SK-N-SH treated with all-trans-retinoic acid at 6 μM for 48 hours (cell line): ENCODE measurements at regions not wholly inside any gene's neighbourhood (a gene's known extent, or its start where the extent isn't known, plus 50 kb on each side); places are given as distances from the start of the nearest gene placed in this dataset.

Experiments used
- ATAC-seq: fragments of 200-7000 bp; cut with Tn5 transposase; 3 replicates; pipeline ENCODE4 v1.9.1; 2020; ENCODE audit warnings: mild to moderate bottlenecking, moderate library complexity
- ARNTL ChIP-seq: fragments of 450-650 bp; formaldehyde crosslinking; IDR thresholded peaks from 2 replicates; pipeline ENCODE4 v1.5.0; 2020; ENCODE audit warnings: low read depth, mild to moderate bottlenecking, moderate library complexity, borderline replicate concordance
- BACH2 ChIP-seq: fragments of 250-450 bp; sonication (Bioruptor Pico); IDR thresholded peaks from 2 replicates; pipeline ENCODE4 v1.9.0; 2021; ENCODE audit warnings: mild to moderate bottlenecking, borderline replicate concordance
- CREB5 ChIP-seq: fragments of 250-450 bp; sonication (Bioruptor Pico); IDR thresholded peaks from 2 replicates; pipeline ENCODE4 v1.5.1; 2020; ENCODE audit warnings: low read depth, mild to moderate bottlenecking, moderate library complexity
- CSDC2 ChIP-seq: fragments of 250-450 bp; sonication (Bioruptor Pico); IDR thresholded peaks from 2 replicates; pipeline ENCODE4 v1.5.0; 2020; ENCODE audit warnings: mild to moderate bottlenecking, moderate library complexity
- CSRNP3 ChIP-seq: fragments of 250-450 bp; sonication (Bioruptor Pico); IDR thresholded peaks from 2 replicates; pipeline ENCODE4 v1.5.1; 2021; ENCODE audit warnings: mild to moderate bottlenecking, moderate library complexity
- ESRRG ChIP-seq: fragments of 250-450 bp; sonication (Bioruptor Pico); IDR thresholded peaks from 2 replicates; pipeline ENCODE4 v1.6.1; 2021; ENCODE audit warnings: mild to moderate bottlenecking
- GLIS3 ChIP-seq: fragments of 250-450 bp; sonication (Bioruptor Pico); IDR thresholded peaks from 2 replicates; pipeline ENCODE4 v1.5.0; 2020; ENCODE audit warnings: mild to moderate bottlenecking, moderate library complexity
- ISL1 ChIP-seq: fragments of 250-450 bp; sonication (Bioruptor Pico); IDR thresholded peaks from 2 replicates; pipeline ENCODE4 v2.1.2; 2022; ENCODE audit warnings: mild to moderate bottlenecking, moderate library complexity
- OSR1 ChIP-seq: fragments of 250-450 bp; sonication (Bioruptor Pico); IDR thresholded peaks from 2 replicates; pipeline ENCODE4 v1.8.0; 2022; ENCODE audit warnings: moderate library complexity, mild to moderate bottlenecking, inconsistent platforms
- PATZ1 ChIP-seq: fragments of 250-450 bp; sonication (Bioruptor Pico); IDR thresholded peaks from 2 replicates; pipeline ENCODE4 v1.8.0; 2020; ENCODE audit warnings: mild to moderate bottlenecking, moderate library complexity, borderline replicate concordance
- POU6F1 ChIP-seq: fragments of 250-450 bp; sonication (Bioruptor Pico); IDR thresholded peaks from 2 replicates; pipeline ENCODE4 v1.8.0; 2021; ENCODE audit warnings: low read depth, mild to moderate bottlenecking, moderate library complexity, borderline replicate concordance
- PPARA ChIP-seq: fragments of 250-450 bp; sonication (Bioruptor Pico); IDR thresholded peaks from 2 replicates; pipeline ENCODE4 v1.5.0; 2020; ENCODE audit warnings: mild to moderate bottlenecking, borderline replicate concordance
- SNAI2 ChIP-seq: fragments of 250-450 bp; sonication (Bioruptor Pico); IDR thresholded peaks from 2 replicates; pipeline ENCODE4 v1.5.0; 2020; ENCODE audit warnings: mild to moderate bottlenecking, moderate library complexity
- TCF4 ChIP-seq: fragments of 250-450 bp; sonication (Bioruptor Pico); IDR thresholded peaks from 2 replicates; pipeline ENCODE4 v1.8.0; 2021; ENCODE audit warnings: mild to moderate bottlenecking, moderate library complexity, borderline replicate concordance
- TOX ChIP-seq: fragments of 250-450 bp; sonication (Bioruptor Pico); IDR thresholded peaks from 2 replicates; pipeline ENCODE4 v1.8.0; 2021; ENCODE audit warnings: mild to moderate bottlenecking, moderate library complexity, borderline replicate concordance
- TSHZ2 ChIP-seq: fragments of 250-450 bp; sonication (Bioruptor Pico); IDR thresholded peaks from 2 replicates; pipeline ENCODE4 v1.5.0; 2020; ENCODE audit warnings: mild to moderate bottlenecking, moderate library complexity
- ZC3H10 ChIP-seq: fragments of 250-450 bp; sonication (Bioruptor Pico); IDR thresholded peaks from 2 replicates; pipeline ENCODE4 v1.5.1; 2021; ENCODE audit warnings: mild to moderate bottlenecking, moderate library complexity
- ZFP3 ChIP-seq: fragments of 250-450 bp; sonication (Bioruptor Pico); IDR thresholded peaks from 2 replicates; pipeline ENCODE4 v1.5.0; 2020; ENCODE audit warnings: mild to moderate bottlenecking, moderate library complexity
- ZFP30 ChIP-seq: fragments of 450-650 bp; formaldehyde crosslinking; IDR thresholded peaks from 2 replicates; pipeline ENCODE4 v1.5.0; 2022; ENCODE audit warnings: mild to moderate bottlenecking, moderate library complexity
- ZNF565 ChIP-seq: fragments of 450-650 bp; formaldehyde crosslinking; conservative IDR thresholded peaks from 2 replicates; pipeline ENCODE4 v1.5.0; 2020; ENCODE audit warnings: low read depth, mild to moderate bottlenecking, moderate library complexity
- ZNF70 ChIP-seq: fragments of 450-650 bp; formaldehyde crosslinking; IDR thresholded peaks from 2 replicates; pipeline ENCODE4 v1.5.0; 2020; ENCODE audit warnings: mild to moderate bottlenecking, moderate library complexity

GRCh38 chr1:58928514-58928913, 144.7 kb upstream of the JUN start:
- no peak for TF ChIP-seq POU6F1 (CRISPR knock-in tag)
- no peak for TF ChIP-seq ZNF70 (CRISPR knock-in tag)
- no peak for TF ChIP-seq ESRRG (CRISPR knock-in tag)
- TF ChIP-seq ZNF565 (CRISPR knock-in tag) = no peak
- ATAC-seq = no peak

- ATAC-seq = peak; percentile 30; the same call in 1 of the 3 replicates
- TF ChIP-seq CREB5 (no peak), PPARA (CRISPR knock-in tag) (no peak), TOX (CRISPR knock-in tag) (no peak), OSR1 (CRISPR knock-in tag) (no peak), ESRRG (CRISPR knock-in tag) (no peak), BACH2 (CRISPR knock-in tag) (no peak), ARNTL (CRISPR knock-in tag) (no peak), PATZ1 (CRISPR knock-in tag) (no peak), ISL1 (CRISPR knock-in tag) (no peak), ZFP30 (no peak), ZFP3 (no peak), SNAI2 (CRISPR knock-in tag) (no peak), GLIS3 (no peak), ZNF565 (CRISPR knock-in tag) (no peak), TCF4 (no peak), ZC3H10 (CRISPR knock-in tag) (no peak), TSHZ2 (CRISPR knock-in tag) (no peak), POU6F1 (CRISPR knock-in tag) (no peak), CSDC2 (CRISPR knock-in tag) (no peak)
Measured at GRCh38 chr1:58929671-58930325, 146.0 kb upstream of the JUN start.

GRCh38 chr1:58931024-58931423, 147.2 kb upstream of the JUN start:
- TF ChIP-seq ZFP30 (no peak), PATZ1 (CRISPR knock-in tag) (no peak), SNAI2 (CRISPR knock-in tag) (no peak), CSDC2 (CRISPR knock-in tag) (no peak), POU6F1 (CRISPR knock-in tag) (no peak), CSRNP3 (CRISPR knock-in tag) (no peak)
- TF ChIP-seq, all 23 proteins: peak for 0
- ATAC-seq = no peak
